ENCODE measurements at regions not wholly inside any gene's neighbourhood (a gene's known extent, or its start where the extent isn't known, plus 50 kb on each side); places are given as distances from the start of the nearest gene placed in this dataset.
A peak's percentile ranks its signal among the peaks of the same experiment; 100 is the strongest.
"Not testable (repeated sequence)": the region's sequence is repeated elsewhere in the genome, so short reads cannot be mapped to it uniquely, and the experiment has no call there.

DNA sequence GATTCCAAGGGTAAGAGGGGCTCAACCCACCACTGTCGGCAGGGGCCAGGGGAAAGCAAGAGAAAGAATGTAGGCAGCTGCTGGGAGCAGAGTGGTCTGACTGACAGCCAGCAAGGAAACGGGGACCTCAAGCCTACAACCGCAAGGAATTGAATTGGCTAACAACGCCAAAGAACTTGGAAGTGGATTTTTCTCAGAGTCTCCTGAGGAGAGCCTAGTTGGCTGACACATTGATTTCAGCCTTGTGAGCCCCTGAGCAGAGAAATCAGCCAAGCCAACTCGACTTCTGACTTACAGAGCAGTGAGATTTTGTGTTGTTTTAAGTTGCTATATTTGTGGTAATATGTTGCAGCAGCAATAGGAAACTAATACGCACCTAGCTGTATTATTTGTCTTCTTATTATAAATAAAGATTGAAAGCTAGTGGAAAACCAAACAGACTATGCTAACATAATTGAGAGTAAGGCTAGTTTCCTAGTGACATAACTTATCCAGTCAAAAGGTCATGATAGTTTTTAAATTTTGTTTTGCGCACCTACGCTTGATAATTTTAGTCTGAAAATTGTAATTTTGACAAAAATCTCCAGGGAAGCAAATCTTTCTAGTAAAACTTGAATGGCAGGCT lies 145.8 kb upstream of the HCCS start:
- DNase-seq (ENCODE audit: low read depth): no peak

DNA sequence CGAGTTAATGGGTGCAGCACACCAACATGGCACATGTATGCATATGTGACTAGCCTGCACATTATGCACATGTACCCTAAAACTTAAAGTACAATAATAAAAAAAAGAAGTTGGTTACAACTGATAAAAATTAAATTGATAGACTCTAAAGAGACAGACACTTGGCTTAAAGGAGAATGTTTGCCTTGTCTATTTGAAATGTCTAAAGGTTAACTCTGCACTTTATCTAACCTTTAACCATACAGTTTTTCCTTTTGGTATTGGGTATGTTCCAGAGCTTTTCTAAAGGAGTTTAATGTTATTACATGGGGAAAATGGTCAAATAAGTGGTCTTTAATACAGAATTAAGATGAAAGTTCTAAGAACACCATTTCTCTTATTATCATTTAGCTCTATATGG lies 145.1 kb upstream of the HCCS start:
- no peak for DNase-seq (ENCODE audit: low read depth)

DNA sequence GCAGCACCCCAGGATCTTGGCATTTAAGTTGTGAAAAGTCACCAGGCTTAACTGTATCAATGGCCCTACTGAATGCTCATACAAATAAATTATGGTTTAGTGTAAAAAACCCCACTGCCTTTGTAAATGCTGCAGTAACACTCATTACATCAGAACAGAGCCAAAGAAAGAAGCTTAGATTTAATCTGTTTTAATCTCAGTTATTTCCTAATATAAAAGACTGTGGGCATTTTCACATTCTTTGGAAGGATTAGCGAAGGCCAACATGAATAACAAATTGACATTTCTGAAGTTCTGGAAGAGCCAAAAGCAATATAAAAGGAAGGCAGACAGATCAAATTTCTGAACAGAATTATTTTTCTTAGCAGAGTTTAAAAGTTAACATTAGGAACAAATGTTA lies 140.0 kb upstream of the HCCS start:
- DNase-seq (ENCODE audit: low read depth): peak; percentile 33

DNA sequence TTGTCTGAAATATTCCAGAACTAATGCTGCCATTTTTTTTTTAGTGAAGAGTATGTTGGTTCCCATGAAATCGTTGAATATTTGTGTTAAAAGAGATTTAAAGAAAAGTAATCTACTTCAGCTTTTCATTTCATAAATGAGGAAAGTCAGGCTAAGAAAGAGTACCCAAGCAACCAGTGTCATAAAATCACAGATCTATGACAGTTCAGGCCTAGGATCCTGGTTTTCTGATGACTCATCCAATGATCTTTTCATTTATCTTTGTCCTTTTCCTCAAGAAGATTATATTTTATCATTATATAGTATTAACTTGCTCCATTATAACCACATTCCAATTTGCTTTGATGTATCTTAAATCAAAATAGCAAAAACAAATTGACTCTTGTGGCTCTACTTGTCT lies 139.4 kb upstream of the HCCS start:
- DNase-seq (ENCODE audit: low read depth): no peak

DNA sequence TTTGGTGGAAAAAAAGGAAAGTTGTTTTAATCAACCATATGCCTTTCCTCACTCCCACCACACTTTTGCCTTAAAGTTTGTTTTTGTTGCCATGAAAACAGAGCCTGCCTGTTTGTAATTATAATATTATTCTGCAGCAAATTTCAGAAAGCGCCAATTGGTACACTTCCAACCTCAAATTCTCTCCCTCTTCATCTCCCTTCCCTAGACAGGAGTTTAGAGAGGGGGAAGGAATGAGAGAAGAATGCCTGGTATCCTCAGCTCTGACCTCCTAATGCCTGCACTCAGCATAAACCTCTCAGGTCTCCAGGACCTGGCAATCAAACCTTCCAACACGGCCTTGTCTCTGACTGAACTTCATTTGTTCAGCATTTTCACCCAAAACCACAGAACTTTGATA lies 138.4 kb upstream of the HCCS start:
- peak; percentile 38 for DNase-seq (ENCODE audit: low read depth)

DNA sequence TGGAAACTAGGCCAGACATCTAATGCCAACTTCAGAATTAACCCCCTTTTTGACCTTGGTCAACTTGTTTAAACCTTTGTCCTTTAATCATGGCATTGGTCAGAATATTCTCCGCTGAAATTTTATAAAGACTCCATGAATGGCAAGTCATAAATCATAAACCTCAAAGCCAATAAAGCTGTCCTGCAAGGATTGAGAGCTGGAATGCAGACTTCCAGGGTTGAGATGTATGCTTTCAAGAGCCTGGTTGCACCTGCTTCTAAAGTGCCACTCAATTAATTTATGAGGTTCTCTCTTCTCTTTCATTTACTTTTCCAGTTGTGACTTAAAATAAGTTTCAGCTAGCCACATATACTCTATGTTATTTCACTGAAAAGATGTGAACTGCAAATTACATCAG lies 136.2 kb upstream of the HCCS start:
- no peak for DNase-seq (ENCODE audit: low read depth)

DNA sequence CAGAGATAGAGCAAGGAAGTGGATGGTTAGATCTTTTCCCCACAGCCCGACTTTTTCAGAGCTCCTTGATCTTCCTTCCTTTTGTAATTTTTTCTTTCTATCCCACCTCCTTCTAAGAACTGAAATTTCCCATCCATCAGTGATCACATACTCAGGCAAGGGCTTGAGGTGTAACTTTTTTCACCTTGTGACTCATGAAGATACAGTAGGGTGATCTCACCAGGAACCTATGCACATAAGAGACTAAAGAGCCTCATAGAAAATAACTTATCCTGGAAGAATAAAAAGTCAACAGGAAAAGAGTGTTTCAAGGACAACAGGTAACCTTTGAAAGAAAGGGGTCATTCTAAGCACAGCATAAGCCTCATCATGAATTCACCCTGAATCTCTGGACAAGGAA lies 131.2 kb upstream of the HCCS start:
- DNase-seq (ENCODE audit: low read depth): no peak

DNA sequence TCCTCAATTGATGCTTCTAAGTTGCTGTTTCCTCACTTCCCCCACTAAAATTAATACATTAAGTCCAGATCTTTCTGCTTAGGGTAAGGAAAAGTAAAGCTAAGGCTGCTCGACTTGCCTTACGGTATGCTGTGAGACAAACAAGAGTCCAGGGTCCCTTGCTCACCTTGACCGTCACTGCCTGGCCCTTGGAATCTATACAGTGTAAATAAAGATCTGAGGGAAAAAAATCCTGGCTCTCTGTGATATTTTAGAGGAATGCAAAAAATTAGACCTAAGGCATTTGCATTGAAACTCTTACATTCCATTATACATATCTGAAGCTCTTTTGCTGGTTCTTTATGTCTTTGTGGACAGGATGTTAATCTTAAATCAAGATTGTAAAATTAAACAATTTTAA lies 129.6 kb upstream of the HCCS start:
- no peak for DNase-seq (ENCODE audit: low read depth)

DNA sequence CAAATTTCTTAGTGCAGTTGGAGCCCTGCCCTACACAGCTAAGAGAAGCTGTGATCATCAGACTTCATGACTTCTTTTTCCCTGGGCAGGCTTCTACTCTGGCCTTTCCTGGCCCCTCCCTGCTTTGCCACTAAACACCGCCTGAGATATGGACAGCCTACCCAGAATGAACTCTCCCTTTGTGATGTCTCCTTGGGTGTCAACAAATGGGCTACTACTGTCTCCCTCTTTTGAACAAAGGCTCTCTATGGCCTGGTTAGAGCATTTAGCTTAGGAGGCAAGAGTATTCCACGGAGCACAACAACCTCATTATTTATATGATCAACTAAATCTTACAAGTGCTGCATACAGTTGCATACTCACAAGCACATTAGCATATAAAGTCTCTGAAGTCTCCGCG lies 127.6 kb upstream of the HCCS start:
- DNase-seq (ENCODE audit: low read depth): no peak

DNA sequence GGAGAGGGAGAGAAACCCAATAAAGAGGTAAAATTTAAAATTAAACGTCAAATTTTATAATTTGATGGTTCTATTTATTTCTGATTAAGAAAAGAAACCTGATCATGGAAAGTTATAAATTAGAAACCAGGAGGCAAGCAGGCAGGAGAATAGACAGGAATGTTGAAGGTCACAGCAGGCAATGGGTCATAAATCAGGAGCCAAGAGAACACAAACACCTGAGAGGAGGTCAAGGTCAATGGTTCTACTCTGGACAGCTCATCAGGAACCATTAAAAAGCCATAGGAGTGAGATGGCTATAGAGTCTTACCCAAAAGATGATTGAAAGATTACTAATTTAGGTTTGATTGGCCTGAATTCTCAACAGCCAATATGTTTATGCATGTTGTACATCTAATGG lies 126.9 kb upstream of the HCCS start:
- DNase-seq (ENCODE audit: low read depth): no peak

DNA sequence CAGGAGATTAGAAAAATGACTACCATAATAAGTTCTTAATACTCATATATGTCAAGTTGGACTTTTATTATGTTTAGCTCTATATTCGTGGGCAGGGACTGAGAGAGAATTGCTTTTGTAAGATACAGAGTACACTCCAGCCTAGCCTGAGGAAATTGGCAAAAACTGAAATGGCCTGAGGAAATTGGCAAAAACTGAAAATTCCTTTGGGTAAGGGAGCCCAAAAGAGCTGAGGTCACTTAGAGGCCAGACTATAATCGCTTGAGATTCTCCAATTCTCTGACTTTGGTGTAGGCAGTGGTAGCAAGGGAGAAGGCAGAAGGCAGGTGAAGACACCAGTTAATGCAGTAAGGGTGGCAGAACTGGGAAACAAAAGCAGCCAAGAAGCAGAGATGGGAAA lies 124.5 kb upstream of the HCCS start:
- no peak for DNase-seq (ENCODE audit: low read depth)

DNA sequence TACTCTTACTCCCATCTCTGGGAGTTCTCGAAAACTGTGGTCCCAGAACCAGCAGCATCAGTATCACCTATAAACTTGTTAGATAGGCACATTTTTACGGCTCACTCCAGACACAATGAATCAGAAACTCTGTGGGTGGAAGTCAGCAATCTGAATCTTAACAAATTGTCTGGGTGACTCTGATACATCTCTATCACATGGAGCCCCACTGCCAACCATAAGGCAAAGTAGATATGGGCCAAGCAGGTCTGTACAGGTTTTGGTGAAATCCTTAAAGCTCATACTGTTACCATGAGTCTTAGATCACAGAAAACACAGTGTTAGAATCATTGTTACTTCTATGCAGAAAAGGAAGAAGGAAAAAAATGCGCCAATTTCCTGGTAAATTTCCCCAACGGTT lies 122.5 kb upstream of the HCCS start:
- DNase-seq (ENCODE audit: low read depth): no peak

DNA sequence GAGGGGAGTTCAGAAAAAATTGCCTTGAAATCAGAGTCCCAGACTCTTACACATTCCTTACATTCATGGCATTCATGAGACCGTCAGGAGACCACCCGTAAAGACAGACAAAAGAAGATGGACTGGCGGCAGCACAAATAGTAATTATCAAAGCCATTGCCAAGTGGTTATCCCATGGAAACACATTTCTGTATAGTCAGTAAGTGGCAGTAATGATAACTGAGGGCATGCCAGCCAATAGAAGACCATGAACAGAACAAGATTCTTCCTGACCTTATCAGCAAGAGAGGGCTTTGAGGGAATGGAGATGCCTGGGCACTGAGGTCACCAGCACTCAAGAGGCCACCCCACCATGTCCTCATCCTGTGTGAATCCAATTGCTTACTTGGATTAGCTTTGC lies 121.7 kb upstream of the HCCS start:
- DNase-seq (ENCODE audit: low read depth): peak; percentile 30

DNA sequence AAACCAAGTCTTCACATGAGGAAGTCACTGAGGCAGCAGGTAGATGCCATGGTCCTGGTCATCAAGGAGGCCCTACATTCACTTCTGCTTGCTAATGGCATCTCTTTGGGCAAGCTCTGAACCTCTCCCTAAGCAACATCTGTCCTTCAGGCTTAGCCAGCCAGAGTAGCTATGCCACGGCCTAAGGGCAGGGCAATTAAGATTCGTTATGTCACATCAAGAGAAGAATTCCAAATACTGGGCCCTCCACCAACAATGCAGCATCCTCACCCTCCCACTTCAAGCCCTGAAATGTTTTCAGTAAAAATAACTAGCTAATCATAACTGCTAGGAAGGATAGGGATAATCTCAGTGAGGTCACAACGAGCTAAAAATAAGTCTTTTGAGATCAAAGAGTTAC lies 120.7 kb upstream of the HCCS start:
- no peak for DNase-seq (ENCODE audit: low read depth)

DNA sequence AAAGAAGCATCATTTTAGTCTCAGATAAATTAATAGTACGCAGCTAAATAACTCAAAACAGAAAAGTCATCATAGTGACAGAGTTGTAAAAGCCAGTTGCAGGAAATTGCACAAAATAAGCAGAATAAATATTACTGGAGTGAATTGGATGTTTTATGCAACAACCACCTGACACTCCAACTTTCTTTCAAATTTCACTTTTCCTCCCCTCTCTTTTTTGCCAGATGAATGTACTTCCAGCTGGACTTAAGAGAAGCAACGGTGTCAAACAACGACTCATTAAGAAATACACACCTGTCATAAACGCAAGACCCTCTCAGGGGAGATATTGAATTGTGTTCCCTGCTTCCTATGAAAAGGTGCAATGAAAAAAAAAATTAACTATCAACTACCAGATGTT lies 120.2 kb upstream of the HCCS start:
- no peak for DNase-seq (ENCODE audit: low read depth)

DNA sequence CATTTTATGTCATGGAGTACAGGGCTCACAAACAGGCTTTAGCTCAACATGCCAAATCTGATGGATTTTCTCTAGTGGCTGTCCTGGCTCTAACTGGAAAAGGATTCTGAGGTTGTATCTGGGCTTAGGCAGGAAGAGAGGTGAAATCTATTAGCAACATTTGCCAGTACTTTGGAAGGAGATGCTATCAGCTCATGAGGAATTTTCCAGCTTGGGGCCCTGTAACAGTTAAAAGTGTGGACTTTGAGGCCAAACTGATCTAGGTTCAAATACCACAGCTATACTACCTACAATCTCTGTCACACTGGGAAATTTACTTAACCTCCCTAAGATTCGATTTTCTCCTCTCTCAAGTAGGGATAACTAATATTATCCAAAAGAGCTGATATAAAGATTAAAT lies 119.0 kb upstream of the HCCS start:
- no peak for DNase-seq (ENCODE audit: low read depth)

DNA sequence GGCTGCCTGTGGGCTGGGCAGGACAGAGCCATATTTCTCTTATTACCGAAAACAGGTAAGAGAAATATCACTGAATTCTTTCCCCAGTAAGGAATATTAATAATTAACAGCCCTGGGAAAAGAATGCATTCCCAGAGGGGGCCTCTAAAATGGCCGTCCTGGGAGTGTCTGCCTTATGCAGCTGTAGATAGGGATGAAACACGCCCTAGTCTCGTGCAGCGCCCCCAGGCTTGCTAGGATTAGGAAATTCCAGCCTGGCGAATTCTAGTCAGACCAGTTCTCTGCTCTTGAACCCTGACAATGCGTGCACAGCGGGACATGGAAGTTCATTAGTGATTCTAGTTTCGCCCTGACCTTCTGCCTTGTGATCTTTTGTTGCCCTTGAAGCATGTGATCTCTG lies 104.1 kb upstream of the HCCS start:
- not testable (repeated sequence) for DNase-seq (ENCODE audit: low read depth)

DNA sequence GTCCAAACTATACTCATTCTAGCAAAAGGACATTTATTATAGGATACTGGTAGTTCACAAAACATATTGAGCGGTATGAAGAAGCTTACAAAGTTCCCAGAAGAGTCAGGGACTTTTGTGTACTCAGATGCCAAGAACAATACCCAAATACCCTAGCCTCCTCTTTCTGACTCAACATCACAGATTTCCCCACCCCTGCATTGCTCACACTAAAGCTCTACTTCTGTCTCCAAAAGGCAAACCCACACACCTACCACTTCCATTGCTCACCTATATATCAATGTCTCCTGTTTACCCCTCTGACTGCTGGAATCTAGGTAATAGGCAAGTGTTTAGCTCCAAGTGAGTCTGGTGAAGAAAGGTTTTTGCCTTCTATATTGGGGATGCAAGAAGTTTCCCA lies 100.7 kb upstream of the HCCS start:
- no peak for DNase-seq (ENCODE audit: low read depth)

DNA sequence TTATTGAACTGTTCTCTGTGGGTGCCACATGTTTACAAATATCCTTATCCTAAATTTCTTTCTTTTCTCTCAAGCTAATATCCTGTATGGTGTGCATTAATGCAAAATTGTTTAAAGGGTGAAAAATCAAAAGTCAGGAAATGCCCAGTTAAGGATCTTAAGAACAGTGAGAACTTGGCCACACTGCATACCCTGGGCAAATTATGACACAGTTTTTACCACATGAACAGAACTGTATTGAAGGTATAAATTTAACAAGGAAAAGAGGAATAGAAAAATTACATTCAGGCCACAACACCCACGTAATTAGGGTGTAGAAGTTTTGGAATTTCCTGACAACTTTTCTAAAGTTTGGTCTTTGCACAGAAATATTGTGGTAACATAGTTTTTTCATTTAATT lies 94.4 kb upstream of the HCCS start:
- no peak for DNase-seq (ENCODE audit: low read depth)

DNA sequence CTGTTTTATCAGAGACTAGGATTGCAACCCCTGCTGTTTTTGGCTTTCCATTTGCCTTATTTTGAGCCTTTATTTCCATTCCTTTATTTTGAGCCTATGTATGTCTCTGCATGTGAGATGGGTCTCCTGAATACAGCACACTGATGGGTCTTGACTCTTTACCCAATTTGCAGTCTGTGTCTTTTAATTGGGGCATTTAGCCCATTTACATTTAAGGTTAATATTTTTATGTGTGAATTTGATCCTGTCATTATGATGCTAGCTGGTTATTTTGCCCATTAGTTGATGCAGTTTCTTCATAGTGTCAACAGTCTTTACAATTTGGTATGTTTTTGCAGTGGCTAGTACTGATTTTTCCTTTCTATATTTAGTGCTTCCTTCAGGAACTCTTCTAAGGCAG lies 88.5 kb upstream of the HCCS start:
- DNase-seq (ENCODE audit: low read depth): not testable (repeated sequence)

DNA sequence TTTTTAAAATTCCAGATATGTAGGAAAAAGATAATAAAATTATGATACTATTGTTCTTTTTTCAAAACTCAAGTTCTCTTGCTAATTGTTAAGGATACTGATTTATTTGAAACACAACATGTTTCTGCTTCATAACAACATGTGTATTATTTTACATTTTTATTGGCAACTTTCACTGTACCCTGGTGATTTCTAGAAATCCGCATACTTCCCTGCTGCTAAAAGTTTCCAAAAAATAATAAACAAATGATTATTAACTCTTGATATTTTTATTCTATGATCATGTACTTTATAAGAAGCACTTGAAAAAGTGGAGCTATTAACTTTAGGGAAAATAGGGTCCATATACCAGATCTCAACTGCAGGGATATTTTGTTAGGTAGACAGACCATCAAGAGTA lies 71.2 kb upstream of the HCCS start:
- DNase-seq (ENCODE audit: low read depth): no peak

DNA sequence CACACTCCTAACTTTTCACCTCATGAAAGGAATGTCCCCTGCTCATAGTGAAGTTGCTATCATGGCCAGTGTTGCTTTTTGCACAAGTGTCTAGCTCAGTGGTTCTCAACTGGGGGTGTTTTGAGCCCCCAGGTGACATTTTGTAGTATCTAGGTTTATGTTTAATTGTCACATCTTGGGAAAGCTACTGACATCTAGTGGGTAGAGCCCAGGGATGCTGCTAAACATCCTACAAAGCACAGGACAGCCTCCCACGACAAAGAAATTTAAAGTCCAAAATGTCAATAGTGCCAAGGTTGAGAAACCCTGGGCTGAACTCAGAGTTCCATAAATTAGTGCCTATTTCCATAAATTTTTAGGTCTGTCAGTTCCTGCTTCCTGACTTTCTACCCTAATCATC lies 70.7 kb upstream of the HCCS start:
- no peak for DNase-seq (ENCODE audit: low read depth)

DNA sequence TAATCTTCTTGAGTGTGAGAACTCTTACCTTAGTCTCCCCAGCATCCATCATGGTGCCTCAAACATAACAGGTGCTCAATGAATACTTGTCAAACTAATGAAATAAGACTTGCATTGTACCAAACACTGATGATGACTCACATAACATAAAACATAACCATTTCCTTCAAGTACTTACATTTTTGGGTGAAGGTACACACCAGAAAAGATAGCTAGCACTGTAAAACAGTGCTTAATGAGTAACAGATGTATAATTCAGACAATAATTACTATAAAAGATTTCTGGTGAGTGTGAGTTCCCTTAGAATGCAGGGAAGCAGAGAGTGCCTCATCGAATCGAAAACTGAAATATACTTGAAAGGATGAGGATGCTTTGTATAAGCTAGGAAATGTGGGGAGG lies 70.1 kb upstream of the HCCS start:
- DNase-seq (ENCODE audit: low read depth): no peak

DNA sequence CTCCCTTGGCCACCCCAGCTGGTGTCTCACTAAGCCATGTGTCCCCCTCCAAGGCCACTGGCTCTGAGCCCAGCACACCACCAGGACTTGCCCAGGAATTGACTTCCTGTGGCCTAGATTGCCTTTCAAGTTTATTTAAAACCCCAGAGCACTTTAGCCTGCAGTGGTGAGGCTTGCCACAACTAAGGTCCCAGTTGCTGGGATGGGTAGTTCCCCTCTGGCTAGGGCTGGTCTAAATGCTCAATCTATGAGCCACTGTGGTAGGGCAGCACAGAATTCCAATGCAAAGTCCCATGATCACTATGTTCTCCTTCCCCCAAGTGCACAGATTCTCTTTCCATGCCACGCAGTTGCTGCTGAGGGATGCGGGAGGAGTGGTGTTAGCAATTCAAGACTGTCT lies 61.1 kb upstream of the HCCS start:
- no peak for DNase-seq (ENCODE audit: low read depth)

DNA sequence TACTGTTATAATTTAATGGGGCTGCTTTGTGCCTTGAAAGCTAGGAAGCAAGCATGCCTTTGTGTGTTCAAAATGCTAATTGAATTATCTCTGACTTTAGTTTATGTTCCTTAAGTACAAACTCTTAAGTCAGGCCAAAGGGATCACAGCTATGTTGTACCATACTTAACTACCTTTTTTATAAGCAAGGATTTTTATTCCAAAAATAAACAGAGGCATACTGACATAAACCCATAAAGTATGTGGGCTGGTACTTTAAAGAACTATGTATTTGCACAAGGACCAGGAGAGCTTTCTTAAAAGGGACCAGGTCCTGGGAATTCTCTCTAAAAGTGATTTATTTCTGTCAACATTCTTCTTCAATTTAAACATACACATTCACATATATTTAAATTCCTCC lies 57.8 kb upstream of the HCCS start:
- no peak for DNase-seq (ENCODE audit: low read depth)

All from amniotic epithelial cell (primary cell).